H1 (cell line): ENCODE measurements at regions not wholly inside any gene's neighbourhood (a gene's known extent, or its start where the extent isn't known, plus 50 kb on each side); places are given as distances from the start of the nearest gene placed in this dataset.

Source experiments
- CTCF ChIA-PET: fragments of 300-600 bp; sonication (Branson Sonifier 250); formaldehyde crosslinking; loops from one replicate; lab custom pipeline; 2021; ENCODE audit not compliant: partially characterized antibody; lab: Charles Lee
- POLR2A ChIA-PET: fragments of 300-600 bp; sonication (Branson Sonifier 250); formaldehyde crosslinking; loops from one replicate; lab custom pipeline; 2021; ENCODE audit warnings: inconsistent platforms; ENCODE audit not compliant: partially characterized antibody; lab: Charles Lee
- DNase-seq, 2 experiments: peaks; one replicate each; pipeline versions ENCODE4 v3.0.0 to v3.0.0-alpha.2; 2010 to 2022; ENCODE audit warnings: low spot score in 2 of 2, low read depth in 1 of 2, mixed read lengths in 1 of 2
- FAIRE-seq: peaks from 2 replicates; lab custom pipeline; 2011; peaks lifted over from hg19 to GRCh38; lab: Jason Lieb, UNC
- H2AFZ ChIP-seq: 2 replicates; pipeline ENCODE4 v1.8.1; 2012; ENCODE audit warnings: low read length, inconsistent platforms
- H2AK5ac ChIP-seq: 2 replicates; pipeline ENCODE4 v1.6.1; 2013; ENCODE audit warnings: low read depth, low read length
- H2BK120ac ChIP-seq: replicated peaks from 2 replicates; pipeline ENCODE3; 2013; ENCODE audit warnings: low read depth, low read length, inconsistent platforms
- H2BK12ac ChIP-seq: 2 replicates; pipeline ENCODE4 v1.6.1; 2013; ENCODE audit warnings: low read depth, low read length
- H2BK15ac ChIP-seq: 2 replicates; pipeline ENCODE4 v1.6.1; 2013; ENCODE audit warnings: low read length
- H2BK20ac ChIP-seq: 2 replicates; pipeline ENCODE4 v1.6.1; 2013; ENCODE audit warnings: low read length
- H2BK5ac ChIP-seq: 2 replicates; pipeline ENCODE4 v1.6.1; 2013; ENCODE audit warnings: low read depth, low read length
- H3K14ac ChIP-seq: 2 replicates; pipeline ENCODE4 v1.6.1; 2013; ENCODE audit warnings: inconsistent platforms; ENCODE audit not compliant: insufficient read length
- H3K18ac ChIP-seq: 2 replicates; pipeline ENCODE4 v1.6.1; 2013; ENCODE audit warnings: low read length; ENCODE audit errors: extremely low read depth
- H3K23ac ChIP-seq: 2 replicates; pipeline ENCODE4 v1.6.1; 2013; ENCODE audit warnings: inconsistent platforms; ENCODE audit not compliant: insufficient read length
- H3K23me2 ChIP-seq: 2 replicates; pipeline ENCODE4 v1.6.1; 2013; ENCODE audit warnings: low read depth, low read length
- H3K27ac ChIP-seq: 2 replicates; pipeline ENCODE4 v1.6.1; 2011; ENCODE audit warnings: low read depth, low read length, inconsistent platforms
- H3K27me3 ChIP-seq, 4 experiments: replicated peaks in 1 of 4; 1 replicate in 1 of 4; 2 replicates in 3 of 4; pipeline versions ENCODE4 v1.6.1 to v1.8.1; 2011 to 2013; ENCODE audit warnings: low read length in 3 of 4, mild to moderate bottlenecking in 3 of 4, inconsistent platforms in 2 of 4, mixed read lengths in 2 of 4, moderate library complexity in 1 of 4; ENCODE audit not compliant: control insufficient read depth in 3 of 4, insufficient read depth in 3 of 4; ENCODE audit errors: extremely low read depth in 1 of 4
- H3K36me3 ChIP-seq, 4 experiments: 2 replicates each; pipeline versions ENCODE4 v1.6.1 to v1.8.1; 2011 to 2013; ENCODE audit warnings: mild to moderate bottlenecking in 4 of 4, low read length in 3 of 4, moderate library complexity in 2 of 4, control low read depth in 1 of 4, inconsistent platforms in 1 of 4; ENCODE audit not compliant: insufficient read depth in 4 of 4, control insufficient read depth in 2 of 4
- H3K4ac ChIP-seq: replicated peaks from 2 replicates; pipeline ENCODE3; 2013; ENCODE audit warnings: low read length, low read depth, mixed read lengths, inconsistent platforms; ENCODE audit not compliant: insufficient read length
- H3K4me1 ChIP-seq, 4 experiments: replicated peaks in 1 of 4; 1 replicate in 1 of 4; 2 replicates in 3 of 4; pipeline versions ENCODE4 v1.6.1 to v1.8.1; 2011 to 2013; ENCODE audit warnings: low read length in 3 of 4, inconsistent platforms in 2 of 4, mixed read lengths in 1 of 4; ENCODE audit not compliant: insufficient read depth in 4 of 4, control insufficient read depth in 3 of 4
- H3K4me2 ChIP-seq, 2 experiments: 2 replicates each; pipeline versions ENCODE4 v1.6.1 to v1.8.1; 2011 to 2013; ENCODE audit warnings: low read depth in 2 of 2, low read length in 2 of 2, control low read depth in 1 of 2, inconsistent platforms in 1 of 2, mild to moderate bottlenecking in 1 of 2; ENCODE audit not compliant: insufficient read depth in 1 of 2
- H3K4me3 ChIP-seq, 4 experiments: fragments of 200-600, 300-600 bp in 1 of 4; sonication (generic), shearing (Covaris generic), sonication (Bioruptor Twin) in 1 of 4; 2 replicates each; pipeline versions ENCODE4 v1.5.1 to v1.8.1; 2011 to 2016; ENCODE audit warnings: low read length in 4 of 4, low read depth in 3 of 4, control low read depth in 2 of 4, inconsistent platforms in 2 of 4, mild to moderate bottlenecking in 2 of 4, mixed read lengths in 1 of 4, moderate library complexity in 1 of 4; ENCODE audit not compliant: insufficient read depth in 2 of 4; ENCODE audit errors: extremely low read depth in 1 of 4
- H3K56ac ChIP-seq: replicated peaks from 2 replicates; pipeline ENCODE3; 2013; ENCODE audit warnings: low read depth, mild to moderate bottlenecking, mixed read lengths, low read length, inconsistent platforms; ENCODE audit not compliant: insufficient read length
- H3K79me1 ChIP-seq: 2 replicates; pipeline ENCODE4 v1.6.1; 2013; ENCODE audit warnings: low read depth, low read length, control low read depth
- H3K79me2 ChIP-seq, 2 experiments: 2 replicates each; pipeline versions ENCODE4 v1.6.1 to v1.8.1; 2012 to 2013; ENCODE audit warnings: low read length in 2 of 2, mild to moderate bottlenecking in 2 of 2, inconsistent platforms in 1 of 2; ENCODE audit not compliant: insufficient read depth in 2 of 2, control insufficient read depth in 1 of 2
- H3K9ac ChIP-seq, 4 experiments: replicated peaks in 1 of 4; 1 replicate in 1 of 4; 2 replicates in 3 of 4; pipeline versions ENCODE4 v1.6.1 to v1.8.1; 2011 to 2013; ENCODE audit warnings: low read depth in 3 of 4, low read length in 3 of 4, control low read depth in 2 of 4, mild to moderate bottlenecking in 2 of 4, moderate library complexity in 2 of 4, inconsistent platforms in 1 of 4; ENCODE audit errors: extremely low read depth in 1 of 4
- H3K9me3 ChIP-seq, 2 experiments: 2 replicates each; pipeline versions ENCODE4 v1.6.1 to v1.8.1; 2012 to 2013; ENCODE audit warnings: mild to moderate bottlenecking in 2 of 2, moderate library complexity in 2 of 2, control low read depth in 1 of 2, inconsistent platforms in 1 of 2, low read depth in 1 of 2, low read length in 1 of 2, mixed read lengths in 1 of 2; ENCODE audit not compliant: insufficient read depth in 2 of 2
- H4K20me1 ChIP-seq, 2 experiments: replicated peaks in 1 of 2; 2 replicates each; pipeline versions ENCODE3 to v1.8.1; 2011 to 2013; ENCODE audit warnings: inconsistent platforms in 2 of 2, low read length in 2 of 2, mild to moderate bottlenecking in 1 of 2; ENCODE audit not compliant: insufficient read depth in 2 of 2, control insufficient read depth in 1 of 2
- H4K5ac ChIP-seq: 2 replicates; pipeline ENCODE4 v1.6.1; 2013; ENCODE audit warnings: low read length, low read depth, mixed read lengths, inconsistent platforms; ENCODE audit not compliant: insufficient read length
- H4K8ac ChIP-seq: 2 replicates; pipeline ENCODE4 v1.8.0; 2013; ENCODE audit warnings: mild to moderate bottlenecking, moderate library complexity, low read length, inconsistent platforms; ENCODE audit not compliant: insufficient read depth; ENCODE audit errors: extremely low read depth
- H4K91ac ChIP-seq: replicated peaks from 2 replicates; pipeline ENCODE3; 2013; ENCODE audit warnings: low read length, mixed read lengths, inconsistent platforms; ENCODE audit not compliant: insufficient read length
- POLR2A ChIP-seq, 2 experiments: IDR thresholded peaks; 1 replicate in 1 of 2; 2 replicates in 1 of 2; pipeline ENCODE4 v1.6.1; 2011; ENCODE audit warnings: low read depth in 2 of 2, low read length in 2 of 2, mild to moderate bottlenecking in 2 of 2; ENCODE audit errors: control extremely low read depth in 1 of 2
- POLR2AphosphoS5 ChIP-seq: IDR thresholded peaks from 2 replicates; pipeline ENCODE4 v1.6.1; 2011; ENCODE audit warnings: low read depth, low read length
- SP2 ChIP-seq: IDR thresholded peaks from 2 replicates; pipeline ENCODE4 v1.6.1; 2012; ENCODE audit warnings: mild to moderate bottlenecking, low read length, inconsistent platforms
- WGBS, 2 experiments: shearing (Covaris generic) in 1 of 2; methylation state at CpG; one replicate each; pipeline versions ENCODE4 v1.1.6 to v1.1.7; 2013 to 2015; ENCODE audit warnings: low lambda C conversion rate in 2 of 2, mixed read lengths in 2 of 2, inconsistent platforms in 1 of 2, low coverage in 1 of 2, missing lambda C conversion rate in 1 of 2; ENCODE audit not compliant: insufficient replicate concordance in 2 of 2, insufficient coverage in 1 of 2, insufficient read length in 1 of 2; ENCODE audit errors: extremely low coverage in 1 of 2, missing lambda C conversion rate in 1 of 2; 5-methylcytosine and 5-hydroxymethylcytosine counted together
- TF ChIP-seq, protein P1 (sequence below): IDR thresholded peaks from 2 replicates; pipeline ENCODE4 v1.6.1; 2012; ENCODE audit warnings: inconsistent platforms

DNA sequence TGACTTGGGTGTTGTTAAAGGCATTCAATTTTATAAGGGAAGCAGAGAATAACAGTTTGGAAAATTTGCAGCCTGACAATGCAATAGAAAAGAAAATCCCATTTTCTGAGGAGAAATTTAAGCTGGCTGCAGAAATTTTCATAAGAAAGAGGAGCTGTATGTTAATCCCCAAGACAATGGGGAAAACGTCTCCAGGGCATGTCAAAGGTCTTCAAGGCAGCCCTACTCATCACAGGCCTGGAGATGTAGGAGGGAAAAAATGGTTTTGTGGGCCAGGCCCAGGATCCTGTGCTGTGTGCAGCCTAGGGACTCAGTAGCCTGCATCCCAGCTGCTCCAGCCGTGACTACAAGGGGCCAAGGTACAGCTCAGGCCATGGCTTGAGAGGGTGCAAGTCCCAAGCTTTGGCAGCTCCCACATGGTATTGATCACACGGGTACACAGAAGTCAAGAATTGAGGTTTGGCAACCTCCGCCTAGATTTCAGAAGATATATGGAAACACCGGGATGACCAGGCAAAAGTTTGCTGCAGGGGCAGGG lies 846.4 kb downstream of the C12orf50 start:
- no peak overlapping the region for H4K91ac ChIP-seq
- no peak for DNase-seq
- H3K4me3 ChIP-seq, result no peak overlapping the region
- ChIA-PET CTCF (interaction anchor here (1.2 kb wide), 1 partner anchor 11 kb away, joined by 4 read pairs; no protein-coding TSS in a partner anchor), POLR2A (no interaction called here)
- no peak overlapping the region for H4K8ac ChIP-seq
- H3K79me1 ChIP-seq, result no peaks in the 10 kb centered on the region
- FAIRE-seq, result no peak
- no peak overlapping the region for H2AFZ ChIP-seq
- H4K5ac ChIP-seq, result no peak overlapping the region
- no peak overlapping the region for H3K18ac ChIP-seq
- H3K14ac ChIP-seq, result no peak overlapping the region
- no peak overlapping the region for H2BK20ac ChIP-seq
- no peak overlapping the region for H2AK5ac ChIP-seq
- no peak overlapping the region for H2BK120ac ChIP-seq
- H3K23ac ChIP-seq, result no peak overlapping the region
- H2BK12ac ChIP-seq, result no peak overlapping the region
- no peaks in the 10 kb centered on the region for H3K9me3 ChIP-seq
- no peaks in the 10 kb centered on the region for H3K23me2 ChIP-seq
- H3K36me3 ChIP-seq, result no peaks in the 10 kb centered on the region
- H3K79me2 ChIP-seq, result no peaks in the 10 kb centered on the region
- no peak overlapping the region for H3K4ac ChIP-seq
- H3K9ac ChIP-seq, result no peak overlapping the region
- H3K27me3 ChIP-seq, result no peaks in the 10 kb centered on the region
- H2BK15ac ChIP-seq, result no peak overlapping the region
- WGBS, 2 experiments, result 86% methylated on average over 5 of the region's 5 CpGs; no CpG with 5 or more reads in 1 of the 2 experiments
- no peaks in the 10 kb centered on the region for H4K20me1 ChIP-seq
- no peak overlapping the region for H3K4me2 ChIP-seq
- no peak overlapping the region for H3K56ac ChIP-seq
- no peak overlapping the region for H2BK5ac ChIP-seq
- no peak overlapping the region for H3K27ac ChIP-seq
- H3K4me1 ChIP-seq, result peaks cover 0 to 2% (median 0%) of the 10 kb centered on the region in 4 experiments; a peak in 1 of 7 replicates
- TF ChIP-seq, protein P1, sequence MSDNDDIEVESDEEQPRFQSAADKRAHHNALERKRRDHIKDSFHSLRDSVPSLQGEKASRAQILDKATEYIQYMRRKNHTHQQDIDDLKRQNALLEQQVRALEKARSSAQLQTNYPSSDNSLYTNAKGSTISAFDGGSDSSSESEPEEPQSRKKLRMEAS, result no peak
- TF ChIP-seq SP2, result no peak
- no peak for TF ChIP-seq POLR2AphosphoS5
- TF ChIP-seq POLR2A (IDR thresholded peaks at IDR 0.05; ENCODE audit: control extremely low read depth in 1 of 2, low read depth in 2 of 2, low read length in 2 of 2), result no peak
